Loucy (cell line): ENCODE measurements at regions not wholly inside any gene's neighbourhood (a gene's known extent, or its start where the extent isn't known, plus 50 kb on each side); places are given as distances from the start of the nearest gene placed in this dataset.

Source experiments
- H2AFZ ChIP-seq: fragments of 200-600 bp; sonication (generic); 2 replicates; pipeline ENCODE4 v1.6.0; 2016; ENCODE audit warnings: antibody characterized with exemption, mild to moderate bottlenecking, low read length, moderate library complexity
- H3F3A ChIP-seq: fragments of 200-600 bp; 2 replicates; pipeline ENCODE4 v1.6.0; 2016; ENCODE audit warnings: antibody characterized with exemption, low read depth, mild to moderate bottlenecking
- H3K27me3 ChIP-seq: fragments of 200-600 bp; sonication (generic); 2 replicates; pipeline ENCODE4 v1.6.1; 2014; ENCODE audit warnings: low read length, mild to moderate bottlenecking; ENCODE audit not compliant: insufficient read depth, poor library complexity, severe bottlenecking
- H3K36me3 ChIP-seq: fragments of 200-600 bp; sonication (generic); 2 replicates; pipeline ENCODE4 v1.6.1; 2016; ENCODE audit warnings: low read length; ENCODE audit not compliant: insufficient read depth
- H3K4me1 ChIP-seq: fragments of 200-600 bp; sonication (generic); 2 replicates; pipeline ENCODE4 v1.5.1; 2014; ENCODE audit warnings: low read length, mild to moderate bottlenecking; ENCODE audit not compliant: insufficient read depth, poor library complexity, severe bottlenecking
- H3K4me2 ChIP-seq: fragments of 200-600 bp; sonication (generic); 2 replicates; pipeline ENCODE4 v1.6.0; 2014; ENCODE audit warnings: antibody characterized with exemption, low read length, low read depth, mild to moderate bottlenecking; ENCODE audit not compliant: poor library complexity, severe bottlenecking
- H3K4me3 ChIP-seq: fragments of 200-600 bp; sonication (generic); 2 replicates; pipeline ENCODE4 v1.5.1; 2014; ENCODE audit warnings: low read length, mild to moderate bottlenecking, mixed read lengths; ENCODE audit not compliant: poor library complexity, severe bottlenecking
- H3K79me2 ChIP-seq: fragments of 200-600 bp; sonication (generic); 2 replicates; pipeline ENCODE4 v1.6.1; 2014; ENCODE audit warnings: low read length; ENCODE audit not compliant: insufficient read depth
- H3K9ac ChIP-seq: fragments of 200-600 bp; sonication (generic); 2 replicates; pipeline ENCODE4 v1.6.0; 2014; ENCODE audit warnings: mild to moderate bottlenecking, low read depth, low read length, moderate library complexity; ENCODE audit not compliant: poor library complexity, severe bottlenecking
- H3K9me2 ChIP-seq: fragments of 200-600 bp; sonication (generic); replicated peaks from 2 replicates; pipeline ENCODE4 v1.6.1; 2016; ENCODE audit warnings: low read depth, low read length, mixed read lengths
- H3K9me3 ChIP-seq: fragments of 200-600 bp; sonication (generic); 2 replicates; pipeline ENCODE4 v1.6.1; 2014; ENCODE audit warnings: mild to moderate bottlenecking, antibody characterized with exemption, low read length, low read depth; ENCODE audit not compliant: insufficient read depth
- H4K20me1 ChIP-seq: fragments of 200-600 bp; sonication (generic); 2 replicates; pipeline ENCODE4 v1.6.0; 2014; ENCODE audit warnings: antibody characterized with exemption, low read length, mild to moderate bottlenecking; ENCODE audit not compliant: insufficient read depth, poor library complexity, severe bottlenecking
- EZH2phosphoT487 ChIP-seq: fragments of 200-600 bp; IDR thresholded peaks from 2 replicates; pipeline ENCODE4 v1.6.1; 2018; ENCODE audit warnings: antibody characterized with exemption, mild to moderate bottlenecking, moderate library complexity, borderline replicate concordance
- TF ChIP-seq, protein P1 (sequence below): fragments of 200-600 bp; sonication (generic); conservative IDR thresholded peaks from 2 replicates; pipeline ENCODE4 v1.5.1; 2014; ENCODE audit warnings: mild to moderate bottlenecking, antibody characterized with exemption, low read length

DNA sequence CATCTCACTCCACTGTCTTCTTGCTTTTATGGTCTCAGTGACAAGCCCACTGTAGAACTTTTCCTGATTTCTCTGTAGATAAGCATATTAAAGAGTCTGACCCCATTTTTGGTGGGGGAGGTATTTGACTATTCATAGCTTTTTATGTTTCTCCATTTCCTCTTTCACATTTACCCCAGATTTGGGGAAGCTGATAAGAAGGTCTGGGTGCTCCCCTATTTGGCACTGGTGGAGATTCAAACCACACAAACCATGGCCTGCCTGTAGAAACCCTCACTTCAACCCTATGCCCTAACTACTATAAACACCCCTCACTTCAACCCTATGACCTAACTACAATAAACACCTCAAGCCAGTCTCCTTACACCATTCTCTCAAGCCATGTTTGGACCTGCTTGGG lies 196.2 kb upstream of the SYNDIG1 start:
- H2AFZ ChIP-seq = no peak overlapping the region
- TF ChIP-seq, protein P1, sequence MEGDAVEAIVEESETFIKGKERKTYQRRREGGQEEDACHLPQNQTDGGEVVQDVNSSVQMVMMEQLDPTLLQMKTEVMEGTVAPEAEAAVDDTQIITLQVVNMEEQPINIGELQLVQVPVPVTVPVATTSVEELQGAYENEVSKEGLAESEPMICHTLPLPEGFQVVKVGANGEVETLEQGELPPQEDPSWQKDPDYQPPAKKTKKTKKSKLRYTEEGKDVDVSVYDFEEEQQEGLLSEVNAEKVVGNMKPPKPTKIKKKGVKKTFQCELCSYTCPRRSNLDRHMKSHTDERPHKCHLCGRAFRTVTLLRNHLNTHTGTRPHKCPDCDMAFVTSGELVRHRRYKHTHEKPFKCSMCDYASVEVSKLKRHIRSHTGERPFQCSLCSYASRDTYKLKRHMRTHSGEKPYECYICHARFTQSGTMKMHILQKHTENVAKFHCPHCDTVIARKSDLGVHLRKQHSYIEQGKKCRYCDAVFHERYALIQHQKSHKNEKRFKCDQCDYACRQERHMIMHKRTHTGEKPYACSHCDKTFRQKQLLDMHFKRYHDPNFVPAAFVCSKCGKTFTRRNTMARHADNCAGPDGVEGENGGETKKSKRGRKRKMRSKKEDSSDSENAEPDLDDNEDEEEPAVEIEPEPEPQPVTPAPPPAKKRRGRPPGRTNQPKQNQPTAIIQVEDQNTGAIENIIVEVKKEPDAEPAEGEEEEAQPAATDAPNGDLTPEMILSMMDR = no peak
- no peak for TF ChIP-seq EZH2phosphoT487
- H3K79me2 ChIP-seq = no peaks in the 10 kb centered on the region
- no peaks in the 10 kb centered on the region for H3K36me3 ChIP-seq
- H3K27me3 ChIP-seq = no peaks in the 10 kb centered on the region
- H4K20me1 ChIP-seq = no peaks in the 10 kb centered on the region
- peaks cover 3% of the 10 kb centered on the region; the same call in 1 of the 2 replicates for H3F3A ChIP-seq
- H3K4me2 ChIP-seq = no peak overlapping the region
- no peaks in the 10 kb centered on the region for H3K4me1 ChIP-seq
- H3K9ac ChIP-seq = no peak overlapping the region
- H3K9me3 ChIP-seq = peaks cover 15% of the 10 kb centered on the region; the same call in 1 of the 2 replicates
- no peaks in the 10 kb centered on the region for H3K9me2 ChIP-seq
- no peak overlapping the region for H3K4me3 ChIP-seq

DNA sequence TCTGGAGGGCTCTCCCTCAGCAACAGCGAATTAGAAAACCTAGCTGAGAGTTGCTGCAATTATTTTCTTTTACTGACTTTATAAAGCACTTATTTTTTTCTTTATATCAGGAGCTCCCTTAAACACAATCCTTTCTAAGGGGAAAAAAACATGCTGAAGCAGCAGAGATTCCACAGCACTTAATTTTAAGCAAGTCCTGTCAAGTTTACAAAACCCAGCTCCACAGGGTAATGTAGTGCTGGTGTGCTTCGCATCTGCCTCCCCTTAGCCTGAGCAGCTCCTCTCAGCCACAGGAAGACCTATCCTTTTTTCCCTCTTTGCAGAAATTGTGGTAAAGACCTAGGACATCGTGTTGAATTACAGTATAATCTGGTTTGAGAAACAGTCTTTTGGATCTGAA lies 208.1 kb upstream of the SYNDIG1 start:
- no peaks in the 10 kb centered on the region for H3K9me3 ChIP-seq
- H3K36me3 ChIP-seq = no peaks in the 10 kb centered on the region
- H3K4me1 ChIP-seq = no peaks in the 10 kb centered on the region
- no peak overlapping the region for H3K9ac ChIP-seq
- no peaks in the 10 kb centered on the region for H3K79me2 ChIP-seq
- H3K4me2 ChIP-seq = no peak overlapping the region
- H4K20me1 ChIP-seq = no peaks in the 10 kb centered on the region
- no peak overlapping the region for H3K4me3 ChIP-seq
- no peaks in the 10 kb centered on the region for H3K27me3 ChIP-seq
- no peaks in the 10 kb centered on the region for H3K9me2 ChIP-seq
- no peaks in the 10 kb centered on the region for H3F3A ChIP-seq
- no peak overlapping the region for H2AFZ ChIP-seq
- no peak for TF ChIP-seq EZH2phosphoT487
- TF ChIP-seq, protein P1 = no peak

DNA sequence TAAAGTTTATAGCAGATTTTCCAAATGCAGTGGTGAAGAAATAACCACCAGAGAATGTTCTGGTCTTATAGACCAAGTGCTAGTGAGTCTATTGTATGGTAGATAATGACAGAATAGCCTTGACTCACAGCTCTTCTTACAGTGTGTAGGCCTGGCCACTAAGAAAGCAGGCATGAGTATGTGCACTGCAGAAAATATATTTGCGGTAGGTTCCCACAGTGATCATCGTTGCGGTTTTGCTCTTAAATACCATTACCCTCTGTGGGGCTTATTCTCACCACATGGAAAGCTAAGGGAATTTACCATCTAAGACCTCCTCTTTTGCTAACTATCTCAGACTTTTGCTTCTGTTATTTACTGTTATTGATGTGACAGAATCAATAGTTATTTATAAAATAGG lies 212.3 kb upstream of the SYNDIG1 start:
- Histone ChIP-seq H3F3A (no peaks in the 10 kb centered on the region), H3K79me2 (no peaks in the 10 kb centered on the region), H3K9ac (no peak overlapping the region), H3K4me2 (no peak overlapping the region), H3K9me2 (no peaks in the 10 kb centered on the region), H3K27me3 (no peaks in the 10 kb centered on the region), H3K4me1 (no peaks in the 10 kb centered on the region), H3K36me3 (no peaks in the 10 kb centered on the region), H2AFZ (no peak overlapping the region), H3K4me3 (no peak overlapping the region), H3K9me3 (no peaks in the 10 kb centered on the region), H4K20me1 (no peaks in the 10 kb centered on the region)
- no peak for TF ChIP-seq EZH2phosphoT487
- TF ChIP-seq, protein P1 = no peak
